ENCODE measurements at regions not wholly inside any gene's neighbourhood (a gene's known extent, or its start where the extent isn't known, plus 50 kb on each side); places are given as distances from the start of the nearest gene placed in this dataset.

DNA sequence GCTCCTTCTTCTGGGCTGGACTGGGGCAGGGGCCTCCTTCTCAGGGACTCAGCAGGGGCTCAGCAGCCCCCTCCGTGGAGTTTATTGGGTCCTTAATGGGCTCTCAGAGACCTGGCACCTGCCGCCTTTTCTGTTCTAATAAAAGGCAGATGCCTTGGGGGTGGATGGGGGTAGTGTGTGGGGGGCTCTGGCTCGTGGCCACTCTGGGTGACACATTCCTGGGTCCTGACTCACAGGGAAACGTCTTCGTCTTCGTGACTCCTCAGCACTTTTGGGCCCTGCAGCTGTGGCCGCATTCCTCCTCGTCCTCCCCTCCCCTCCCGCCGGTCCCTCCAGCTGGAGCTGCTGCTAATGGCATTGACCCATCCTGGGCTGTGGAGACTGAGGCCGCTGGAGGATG is 107.8 kb upstream of the WNT4 start:
- Histone ChIP-seq H3K9me3 (ENCODE audit: control insufficient read depth, low read length) (no peaks in the 10 kb centered on the region), H3K36me3 (ENCODE audit: control insufficient read depth, insufficient read depth, low read length) (no peaks in the 10 kb centered on the region), H3K4me1 (ENCODE audit: control insufficient read depth, insufficient read depth, low read length) (peaks cover 24% of the 10 kb centered on the region), H3K27me3 (ENCODE audit: control insufficient read depth, insufficient read depth, low read length) (peaks cover 8% of the 10 kb centered on the region), H3K4me3 (ENCODE audit: low read length) (no peak overlapping the region), H3K9ac (ENCODE audit: low read length) (no peak overlapping the region)

DNA sequence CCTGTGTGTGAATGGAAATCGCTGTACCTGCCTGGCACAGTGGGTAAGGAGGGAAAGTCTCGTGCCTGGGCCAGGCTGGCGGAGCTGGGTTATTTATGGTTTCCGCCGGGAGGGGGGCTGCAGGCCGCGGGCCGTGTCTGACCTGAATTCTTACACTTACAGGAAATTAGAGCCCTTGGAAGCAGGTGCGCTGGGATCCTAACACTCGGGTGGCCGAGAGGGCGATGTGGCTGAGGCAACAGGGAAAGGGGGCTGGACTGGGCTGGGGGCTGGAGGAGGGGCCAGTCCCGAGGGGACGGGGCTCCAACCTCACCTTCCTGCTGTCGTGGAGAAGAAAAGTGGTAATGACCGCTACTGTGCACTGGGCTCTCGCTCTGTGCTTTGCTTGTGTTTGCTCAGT is 109.4 kb upstream of the WNT4 start:
- no peaks in the 10 kb centered on the region for H3K36me3 ChIP-seq (ENCODE audit: control insufficient read depth, insufficient read depth, low read length)
- peaks cover 8% of the 10 kb centered on the region for H3K27me3 ChIP-seq (ENCODE audit: control insufficient read depth, insufficient read depth, low read length)
- H3K4me1 ChIP-seq (ENCODE audit: control insufficient read depth, insufficient read depth, low read length): peaks cover 35% of the 10 kb centered on the region
- no peak overlapping the region for H3K4me3 ChIP-seq (ENCODE audit: low read length)
- H3K9me3 ChIP-seq (ENCODE audit: control insufficient read depth, low read length): no peaks in the 10 kb centered on the region
- no peak overlapping the region for H3K9ac ChIP-seq (ENCODE audit: low read length)

DNA sequence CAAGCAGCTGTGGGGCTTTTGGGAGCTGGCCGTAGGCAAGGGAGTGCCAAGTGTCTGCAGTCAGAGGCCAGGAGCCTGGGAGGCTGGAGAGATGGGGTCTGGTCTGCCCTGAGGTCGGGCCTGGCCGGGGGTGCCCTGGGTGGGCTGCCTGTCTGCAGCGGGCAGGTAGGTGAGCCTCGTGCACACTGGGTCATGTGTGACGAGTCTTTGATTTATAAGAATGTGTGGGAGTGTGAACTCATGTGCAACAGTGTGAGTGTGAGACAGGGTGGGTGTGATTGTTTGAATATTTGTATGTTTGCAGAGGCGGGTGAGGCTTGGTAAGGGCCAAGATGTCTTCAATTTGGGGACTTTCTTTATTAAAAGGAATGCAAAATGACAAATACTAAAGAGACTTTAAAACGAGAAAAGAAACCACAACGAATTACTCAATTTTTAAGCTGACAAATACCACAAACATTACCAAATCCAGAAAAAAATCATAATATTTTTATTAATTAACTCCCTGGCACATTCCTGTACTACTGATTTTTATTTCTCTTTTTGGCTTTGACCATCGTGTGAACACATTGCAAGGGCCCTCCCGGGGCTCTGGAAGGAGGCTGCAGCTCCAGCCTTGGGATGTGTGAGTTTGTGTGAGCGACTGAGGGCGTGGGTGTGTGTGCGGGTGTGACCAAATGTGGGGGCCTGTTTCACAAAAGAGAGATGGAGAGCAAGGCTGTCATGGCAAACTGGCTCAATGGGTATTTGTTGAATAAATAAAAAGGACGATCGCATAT is 110.3 kb upstream of the WNT4 start:
- Histone ChIP-seq H3K9me3 (ENCODE audit: control insufficient read depth, low read length) (no peaks in the 10 kb centered on the region), H3K4me3 (ENCODE audit: low read length) (no peak overlapping the region), H3K9ac (ENCODE audit: low read length) (no peak overlapping the region), H3K27me3 (ENCODE audit: control insufficient read depth, insufficient read depth, low read length) (peaks cover 3% of the 10 kb centered on the region), H3K36me3 (ENCODE audit: control insufficient read depth, insufficient read depth, low read length) (no peaks in the 10 kb centered on the region), H3K4me1 (ENCODE audit: control insufficient read depth, insufficient read depth, low read length) (peaks cover 44% of the 10 kb centered on the region)

DNA sequence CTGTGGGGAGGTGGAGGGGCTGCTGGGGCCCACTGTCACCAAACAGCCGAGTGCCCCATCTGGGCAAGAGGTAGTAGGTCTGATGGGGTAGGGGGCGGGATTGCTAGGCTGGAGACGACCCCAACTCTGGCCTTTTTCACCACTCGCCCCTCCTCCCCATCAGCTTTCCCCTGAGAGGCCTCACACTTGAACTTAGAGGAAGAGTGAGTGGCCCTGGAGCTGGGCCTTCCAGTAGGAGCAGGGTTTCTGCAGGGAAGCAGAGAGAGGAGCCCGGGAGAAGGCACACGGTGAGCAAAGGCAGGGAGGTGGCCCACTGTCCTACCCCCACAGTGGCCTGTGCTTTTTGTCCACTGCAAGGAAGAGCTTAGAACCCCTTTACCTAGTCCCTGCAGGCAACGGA is 111.9 kb upstream of the WNT4 start:
- Histone ChIP-seq H3K36me3 (ENCODE audit: control insufficient read depth, insufficient read depth, low read length) (no peaks in the 10 kb centered on the region), H3K4me3 (ENCODE audit: low read length) (no peak overlapping the region), H3K27me3 (ENCODE audit: control insufficient read depth, insufficient read depth, low read length) (no peaks in the 10 kb centered on the region), H3K9ac (ENCODE audit: low read length) (no peak overlapping the region), H3K9me3 (ENCODE audit: control insufficient read depth, low read length) (no peaks in the 10 kb centered on the region), H3K4me1 (ENCODE audit: control insufficient read depth, insufficient read depth, low read length) (peaks cover 59% of the 10 kb centered on the region)

DNA sequence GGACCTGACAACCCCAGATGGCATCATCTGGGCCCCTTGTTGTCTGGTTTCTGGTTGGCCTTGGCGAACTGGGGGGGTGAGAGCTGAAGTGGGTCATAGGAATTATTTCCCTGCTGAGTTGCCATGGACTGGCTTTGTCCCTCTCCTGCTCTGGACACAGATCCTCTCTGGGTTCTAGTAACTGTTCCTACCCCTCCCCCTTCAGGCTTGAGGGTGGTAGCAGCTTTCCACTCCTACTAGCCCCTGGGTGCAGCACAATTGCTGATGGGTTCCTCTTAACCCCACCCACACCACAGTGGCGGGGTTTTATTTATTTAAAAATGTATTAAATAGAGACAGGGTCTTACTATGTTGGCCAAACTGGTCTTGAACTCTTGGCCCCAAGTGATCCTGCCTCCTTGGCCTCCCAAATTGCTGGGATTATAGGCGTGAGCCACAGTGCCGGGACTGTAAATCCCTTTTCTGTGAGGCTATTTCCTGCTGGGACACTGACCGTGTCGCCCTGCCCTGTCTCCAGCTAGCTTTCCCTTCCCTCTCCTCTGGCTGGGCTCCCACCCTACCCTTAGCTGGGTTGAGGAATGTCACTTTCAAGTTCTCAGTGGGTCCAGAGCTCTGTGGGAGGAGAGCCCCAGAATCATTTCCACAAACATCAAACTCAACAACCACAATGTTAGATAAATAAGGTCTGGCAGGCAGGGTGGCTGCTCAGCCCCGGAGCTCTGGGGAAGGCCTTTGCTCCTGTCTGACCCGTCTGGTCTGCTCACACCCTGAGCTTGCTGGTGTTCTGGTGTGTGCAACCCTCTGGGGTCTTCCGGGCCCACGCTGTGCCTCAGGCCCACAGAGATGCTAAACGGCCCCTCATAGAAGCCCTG is 112.7 kb upstream of the WNT4 start:
- Histone ChIP-seq H3K9me3 (ENCODE audit: control insufficient read depth, low read length) (no peaks in the 10 kb centered on the region), H3K9ac (ENCODE audit: low read length) (peak overlapping the region; percentile 28), H3K36me3 (ENCODE audit: control insufficient read depth, insufficient read depth, low read length) (no peaks in the 10 kb centered on the region), H3K27me3 (ENCODE audit: control insufficient read depth, insufficient read depth, low read length) (no peaks in the 10 kb centered on the region), H3K4me1 (ENCODE audit: control insufficient read depth, insufficient read depth, low read length) (peaks cover 63% of the 10 kb centered on the region), H3K4me3 (ENCODE audit: low read length) (peak overlapping the region; percentile 25)

DNA sequence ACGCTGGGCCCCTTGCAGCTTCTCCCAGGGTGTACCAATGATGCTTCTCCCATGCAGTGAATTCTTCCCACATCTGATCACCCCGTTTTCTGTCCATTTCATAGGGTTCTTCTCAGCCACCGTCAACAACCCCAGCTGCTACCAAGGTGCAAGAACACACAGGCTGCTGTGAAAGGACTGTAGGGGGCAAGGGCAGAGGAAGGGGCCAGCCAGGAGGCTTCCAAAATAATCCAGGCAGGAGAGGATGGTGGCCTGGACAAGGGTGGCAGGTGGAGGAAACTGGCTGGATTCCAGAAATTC is 113.3 kb upstream of the WNT4 start:
- H3K36me3 ChIP-seq (ENCODE audit: control insufficient read depth, insufficient read depth, low read length): no peaks in the 10 kb centered on the region

DNA sequence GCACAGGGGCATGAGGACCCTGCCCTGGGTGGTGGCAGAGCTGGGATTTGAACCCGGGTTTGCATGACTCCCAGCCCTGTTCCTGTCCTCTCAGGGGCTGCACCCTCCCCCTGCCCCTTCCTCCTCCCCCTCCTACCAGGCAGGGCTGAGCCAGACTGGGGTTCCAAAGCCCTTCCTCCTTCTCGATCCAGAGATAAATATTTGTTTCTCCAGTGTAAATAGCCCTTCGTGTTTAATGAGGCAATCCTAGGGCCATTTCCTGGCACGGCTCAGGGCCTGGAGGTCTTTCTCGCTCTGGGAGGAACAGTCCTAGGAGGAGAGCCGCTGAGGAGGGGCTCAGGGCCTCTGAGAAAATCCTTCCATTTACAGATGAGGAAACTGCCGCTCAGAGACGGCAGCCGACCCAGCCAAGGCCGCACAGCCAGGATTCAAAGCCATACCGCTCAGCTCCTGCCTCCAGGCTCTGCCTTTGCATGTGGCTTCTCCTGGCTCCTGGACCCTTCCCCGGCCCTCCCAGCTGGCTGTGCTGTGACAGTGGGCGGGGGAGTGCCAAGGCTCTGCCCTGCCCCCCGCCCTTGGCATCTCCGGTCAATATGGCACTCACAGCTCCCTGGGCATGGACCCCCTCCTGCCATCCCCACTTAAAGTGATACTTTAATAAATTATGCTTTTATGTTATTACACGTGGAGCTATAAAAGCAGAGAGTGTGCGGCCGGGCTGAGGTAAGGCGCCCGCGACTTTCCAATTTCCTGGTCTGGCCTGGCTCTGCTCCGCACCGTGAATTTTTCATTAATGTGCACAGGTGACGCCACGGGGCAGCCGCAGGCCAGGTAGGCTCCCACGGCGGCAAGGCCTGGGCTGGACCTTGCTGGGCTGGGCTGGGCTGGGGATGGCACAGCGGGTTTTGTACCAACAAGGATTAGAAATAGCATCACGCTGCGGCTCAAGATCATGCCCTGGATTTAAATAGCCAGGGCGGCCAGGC is 114.7 kb upstream of the WNT4 start:
- no peak overlapping the region for H3K4me3 ChIP-seq (ENCODE audit: low read length)
- H3K36me3 ChIP-seq (ENCODE audit: control insufficient read depth, insufficient read depth, low read length): no peaks in the 10 kb centered on the region
- H3K9me3 ChIP-seq (ENCODE audit: control insufficient read depth, low read length): no peaks in the 10 kb centered on the region
- no peaks in the 10 kb centered on the region for H3K27me3 ChIP-seq (ENCODE audit: control insufficient read depth, insufficient read depth, low read length)
- peaks cover 79% of the 10 kb centered on the region for H3K4me1 ChIP-seq (ENCODE audit: control insufficient read depth, insufficient read depth, low read length)
- H3K9ac ChIP-seq (ENCODE audit: low read length): no peak overlapping the region

More for the DNA sequence above, 113.3 kb upstream of the WNT4 start:
- Histone ChIP-seq H3K9ac (ENCODE audit: low read length) (no peak overlapping the region), H3K9me3 (ENCODE audit: control insufficient read depth, low read length) (no peaks in the 10 kb centered on the region), H3K27me3 (ENCODE audit: control insufficient read depth, insufficient read depth, low read length) (no peaks in the 10 kb centered on the region), H3K4me1 (ENCODE audit: control insufficient read depth, insufficient read depth, low read length) (peaks cover 67% of the 10 kb centered on the region), H3K4me3 (ENCODE audit: low read length) (no peak overlapping the region)

DNA sequence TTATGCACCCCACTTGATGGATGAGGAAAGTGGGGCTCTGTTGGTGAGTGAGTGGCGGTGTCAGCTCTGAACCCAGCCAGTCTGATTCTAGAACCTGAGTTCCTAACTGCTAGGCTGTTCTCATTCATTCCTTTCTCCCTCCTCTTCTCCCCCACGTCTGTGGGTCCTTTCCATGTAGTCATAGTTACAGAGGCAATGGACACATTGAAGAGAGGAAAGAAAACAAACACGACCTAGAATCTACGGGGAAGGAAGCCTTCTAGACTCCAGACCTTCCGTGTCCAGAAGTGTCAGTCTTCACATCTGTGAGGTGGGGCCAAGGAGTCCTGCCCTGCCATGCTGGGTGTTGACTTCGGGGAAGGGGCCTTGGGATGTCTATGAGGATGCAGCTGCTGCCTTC is 115.8 kb upstream of the WNT4 start:
- Histone ChIP-seq H3K4me3 (ENCODE audit: low read length) (no peak overlapping the region), H3K9me3 (ENCODE audit: control insufficient read depth, low read length) (no peaks in the 10 kb centered on the region), H3K27me3 (ENCODE audit: control insufficient read depth, insufficient read depth, low read length) (no peaks in the 10 kb centered on the region), H3K4me1 (ENCODE audit: control insufficient read depth, insufficient read depth, low read length) (peaks cover 76% of the 10 kb centered on the region), H3K9ac (ENCODE audit: low read length) (no peak overlapping the region), H3K36me3 (ENCODE audit: control insufficient read depth, insufficient read depth, low read length) (no peaks in the 10 kb centered on the region)

DNA sequence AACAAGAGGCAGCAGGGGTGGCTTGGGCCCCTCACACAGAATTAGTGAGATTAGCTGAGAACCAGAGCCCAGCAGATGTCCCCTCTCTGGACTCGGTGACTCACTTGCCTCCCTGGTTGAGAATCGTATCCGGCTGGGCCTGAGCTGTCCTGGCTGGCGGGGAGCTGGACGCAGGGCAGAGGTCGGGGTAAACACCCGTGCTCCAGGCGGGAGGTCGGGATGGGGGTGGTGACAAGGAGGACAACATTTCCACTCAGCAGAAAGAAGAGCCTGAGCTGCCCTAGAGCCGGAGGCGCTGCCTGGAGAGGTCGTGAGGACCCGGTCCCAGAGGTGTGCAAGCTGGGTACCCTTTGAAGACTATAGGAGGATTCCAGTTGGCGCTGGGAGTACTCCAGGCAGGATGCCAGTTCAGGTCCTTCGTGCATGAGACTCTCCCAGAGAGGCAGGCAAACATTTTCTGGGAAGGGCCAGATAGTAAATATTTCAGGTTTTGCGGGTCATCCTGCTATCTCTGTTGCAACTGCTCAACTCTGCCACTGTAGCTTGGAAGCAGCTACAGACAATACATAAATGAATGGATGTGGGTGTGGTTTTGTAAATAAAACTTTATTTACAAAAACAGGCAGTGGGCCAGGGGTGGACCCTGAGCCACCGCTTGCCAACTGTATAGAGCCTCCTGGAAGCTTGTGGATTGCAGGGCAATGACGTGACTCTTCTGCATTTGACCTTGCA is 116.8 kb upstream of the WNT4 start:
- Histone ChIP-seq H3K27me3 (ENCODE audit: control insufficient read depth, insufficient read depth, low read length) (no peaks in the 10 kb centered on the region), H3K36me3 (ENCODE audit: control insufficient read depth, insufficient read depth, low read length) (no peaks in the 10 kb centered on the region), H3K9ac (ENCODE audit: low read length) (peak overlapping the region; percentile 17), H3K4me3 (ENCODE audit: low read length) (no peak overlapping the region), H3K9me3 (ENCODE audit: control insufficient read depth, low read length) (no peaks in the 10 kb centered on the region), H3K4me1 (ENCODE audit: control insufficient read depth, insufficient read depth, low read length) (peaks cover 74% of the 10 kb centered on the region)

DNA sequence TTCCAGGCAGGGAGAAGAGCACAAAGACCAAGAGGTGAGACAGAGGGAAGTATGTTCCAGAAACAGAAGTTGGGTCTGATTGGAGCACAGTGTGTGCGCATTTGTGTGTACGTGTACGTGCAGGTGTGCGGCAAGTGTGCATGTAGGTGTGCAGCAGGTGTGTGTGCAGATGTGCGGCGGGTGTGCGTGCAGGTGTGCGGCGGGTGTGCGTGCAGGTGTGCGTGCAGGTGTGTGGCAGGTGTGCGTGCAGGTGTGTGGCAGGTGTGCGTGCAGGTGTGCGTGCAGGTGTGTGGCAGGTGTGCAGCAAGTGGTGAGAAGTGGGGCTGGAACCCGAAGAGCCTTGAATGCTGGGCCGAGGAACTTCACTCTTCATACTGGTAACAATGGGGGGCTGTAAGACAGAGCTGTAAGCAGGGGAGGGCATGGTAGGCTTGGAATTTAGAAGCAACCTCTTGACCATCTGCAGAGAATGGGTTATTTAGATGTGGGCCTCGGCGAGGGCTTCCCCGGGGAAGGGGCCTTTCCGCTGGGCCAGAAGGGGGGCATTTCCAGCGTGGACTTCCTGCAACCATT is 118.0 kb upstream of the WNT4 start:
- Histone ChIP-seq H3K9ac (ENCODE audit: low read length) (no peak overlapping the region), H3K9me3 (ENCODE audit: control insufficient read depth, low read length) (no peaks in the 10 kb centered on the region), H3K27me3 (ENCODE audit: control insufficient read depth, insufficient read depth, low read length) (no peaks in the 10 kb centered on the region), H3K36me3 (ENCODE audit: control insufficient read depth, insufficient read depth, low read length) (no peaks in the 10 kb centered on the region), H3K4me1 (ENCODE audit: control insufficient read depth, insufficient read depth, low read length) (peaks cover 62% of the 10 kb centered on the region), H3K4me3 (ENCODE audit: low read length) (no peak overlapping the region)

DNA sequence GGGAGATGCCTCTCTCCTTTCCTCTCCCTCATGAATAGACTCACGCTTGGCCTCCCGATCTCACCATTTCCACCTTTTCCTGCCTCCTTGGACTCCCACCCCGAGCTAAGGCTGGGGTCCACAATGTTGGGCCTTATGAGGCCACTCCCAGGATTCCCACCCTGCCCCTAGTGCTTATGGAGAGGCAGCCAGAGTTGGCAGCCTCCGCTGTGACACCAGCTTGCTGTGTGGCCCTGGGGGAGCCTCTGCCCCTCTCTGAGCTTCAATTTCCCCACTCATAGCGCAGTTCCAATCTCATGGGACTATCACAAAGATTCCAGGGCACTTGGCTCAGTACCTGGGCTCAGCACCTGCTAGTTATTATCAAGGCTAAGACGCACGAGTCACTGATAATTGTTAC is 118.7 kb upstream of the WNT4 start:
- Histone ChIP-seq H3K36me3 (ENCODE audit: control insufficient read depth, insufficient read depth, low read length) (no peaks in the 10 kb centered on the region), H3K4me1 (ENCODE audit: control insufficient read depth, insufficient read depth, low read length) (peaks cover 58% of the 10 kb centered on the region), H3K9ac (ENCODE audit: low read length) (no peak overlapping the region), H3K9me3 (ENCODE audit: control insufficient read depth, low read length) (no peaks in the 10 kb centered on the region), H3K4me3 (ENCODE audit: low read length) (no peak overlapping the region), H3K27me3 (ENCODE audit: control insufficient read depth, insufficient read depth, low read length) (no peaks in the 10 kb centered on the region)
